Activated naive CD4-positive, alpha-beta T cell treated with anti-CD3 and anti-CD28 coated beads for 36 hours (primary cell): ENCODE measurements at regions not wholly inside any gene's neighbourhood (a gene's known extent, or its start where the extent isn't known, plus 50 kb on each side); places are given as distances from the start of the nearest gene placed in this dataset.
"Not testable (repeated sequence)": the region's sequence is repeated elsewhere in the genome, so short reads cannot be mapped to it uniquely, and the experiment has no call there.

Experiments
- CTCF ChIA-PET: fragments of 350-600 bp; sonication (Branson Sonifier 250); formaldehyde crosslinking; loops from one replicate; lab custom pipeline; 2021; ENCODE audit warnings: antibody characterized with exemption; lab: Charles Lee
- DNase-seq: peaks from one replicate; pipeline ENCODE4 v3.0.0-alpha.2; 2020
- H3K27ac Mint-ChIP-seq: one replicate; pipeline ENCODE4 v1.8.0; 2021; ENCODE audit warnings: mild to moderate bottlenecking, mixed read lengths
- H3K27me3 Mint-ChIP-seq: one replicate; pipeline ENCODE4 v1.8.0; 2021; ENCODE audit warnings: low read depth, mixed read lengths
- H3K36me3 Mint-ChIP-seq: one replicate; pipeline ENCODE4 v1.8.0; 2021; ENCODE audit warnings: low read depth, mixed read lengths
- H3K4me1 Mint-ChIP-seq: one replicate; pipeline ENCODE4 v1.8.0; 2021; ENCODE audit warnings: low read depth, mixed read lengths
- H3K4me3 Mint-ChIP-seq: one replicate; pipeline ENCODE4 v1.8.0; 2021; ENCODE audit warnings: mild to moderate bottlenecking, moderate library complexity, mixed read lengths
- H3K9me3 Mint-ChIP-seq: one replicate; pipeline ENCODE4 v1.8.0; 2021; ENCODE audit warnings: mixed read lengths
- intact Hi-C: fragments of 100-400 bp; cut with micrococcal nuclease; formaldehyde crosslinking; loops from one replicate; pipeline ENCODE4 v1.15.1; 2023

DNA sequence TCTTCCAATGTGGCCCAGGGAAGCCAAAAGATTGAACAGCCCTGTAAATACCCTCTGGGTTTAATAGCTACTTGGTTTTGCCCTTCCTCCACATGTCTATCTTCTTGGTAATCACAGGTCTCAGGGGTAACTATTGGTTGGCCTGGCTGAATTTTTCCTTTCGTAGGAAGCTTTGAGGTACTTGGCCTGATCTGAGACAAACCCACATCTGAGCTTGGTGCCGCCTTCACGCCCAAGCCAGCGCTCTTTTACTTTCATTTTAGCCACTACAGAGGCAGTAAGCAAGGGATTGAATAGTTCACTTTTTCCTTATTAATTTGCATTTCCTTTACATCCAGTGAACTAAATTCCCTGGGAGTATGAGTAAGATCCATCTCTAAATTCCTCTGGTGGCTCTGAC is 397.6 kb upstream of the USP9Y start:
- peak; percentile 5 for DNase-seq
- Mint-ChIP-seq H3K27ac (no peak overlapping the region), H3K36me3 (no peaks in the 10 kb centered on the region), H3K4me3 (no peak overlapping the region), H3K27me3 (no peaks in the 10 kb centered on the region), H3K4me1 (no peaks in the 10 kb centered on the region), H3K9me3 (peaks cover 2% of the 10 kb centered on the region)
- intact Hi-C loops: no loop called here
- CTCF ChIA-PET: interaction anchor here (0.7 kb wide), 1 partner anchor 16 kb away, joined by 3 read pairs; no protein-coding TSS in a partner anchor

- no peaks in the 10 kb centered on the region for H3K27me3 Mint-ChIP-seq
- H3K36me3 Mint-ChIP-seq: no peaks in the 10 kb centered on the region
- DNase-seq: no peak
- intact Hi-C loops: no loop called here
- CTCF ChIA-PET: no interaction called here
- H3K9me3 Mint-ChIP-seq: peaks cover 2% of the 10 kb centered on the region
- H3K27ac Mint-ChIP-seq: no peak overlapping the region
- no peak overlapping the region for H3K4me3 Mint-ChIP-seq
- no peaks in the 10 kb centered on the region for H3K4me1 Mint-ChIP-seq
Measured at GRCh38 chrY:12305456-12305855, 395.6 kb upstream of the USP9Y start.

GRCh38 chrY:12309212-12309611 is 391.8 kb upstream of the USP9Y start:
- intact Hi-C loops: no loop called here
- CTCF ChIA-PET: no interaction called here
- H3K4me3 Mint-ChIP-seq: no peak overlapping the region
- DNase-seq: peak; percentile 26
- H3K27ac Mint-ChIP-seq: no peak overlapping the region
- no peaks in the 10 kb centered on the region for H3K4me1 Mint-ChIP-seq
- peaks cover 2% of the 10 kb centered on the region for H3K9me3 Mint-ChIP-seq
- H3K36me3 Mint-ChIP-seq: no peaks in the 10 kb centered on the region
- peaks cover 3% of the 10 kb centered on the region for H3K27me3 Mint-ChIP-seq

GRCh38 chrY:12310832-12311231 is 390.2 kb upstream of the USP9Y start:
- CTCF ChIA-PET: no interaction called here
- H3K4me3 Mint-ChIP-seq: no peak overlapping the region
- intact Hi-C loops: loop anchor here (10.0 kb wide), 2 partner anchors 914 to 1034 kb away; no protein-coding TSS in a partner anchor
- no peaks in the 10 kb centered on the region for H3K36me3 Mint-ChIP-seq
- H3K4me1 Mint-ChIP-seq: no peaks in the 10 kb centered on the region
- DNase-seq: no peak
- peaks cover 2% of the 10 kb centered on the region for H3K9me3 Mint-ChIP-seq
- H3K27ac Mint-ChIP-seq: no peak overlapping the region
- H3K27me3 Mint-ChIP-seq: peaks cover 3% of the 10 kb centered on the region

- Mint-ChIP-seq H3K9me3 (no peaks in the 10 kb centered on the region), H3K4me1 (no peaks in the 10 kb centered on the region), H3K36me3 (no peaks in the 10 kb centered on the region), H3K27ac (no peak overlapping the region), H3K4me3 (no peak overlapping the region), H3K27me3 (no peaks in the 10 kb centered on the region)
- CTCF ChIA-PET: no interaction called here
- no peak for DNase-seq
- intact Hi-C loops: no loop called here
Measured at GRCh38 chrY:12327751-12328150, 373.3 kb upstream of the USP9Y start.

GRCh38 chrY:12331917-12332316 is 369.1 kb upstream of the USP9Y start:
- H3K36me3 Mint-ChIP-seq, CTCF ChIA-PET, H3K9me3 Mint-ChIP-seq, H3K27me3 Mint-ChIP-seq, H3K4me1 Mint-ChIP-seq, H3K27ac Mint-ChIP-seq, intact Hi-C loops, DNase-seq, H3K4me3 Mint-ChIP-seq: not testable (repeated sequence)

DNA sequence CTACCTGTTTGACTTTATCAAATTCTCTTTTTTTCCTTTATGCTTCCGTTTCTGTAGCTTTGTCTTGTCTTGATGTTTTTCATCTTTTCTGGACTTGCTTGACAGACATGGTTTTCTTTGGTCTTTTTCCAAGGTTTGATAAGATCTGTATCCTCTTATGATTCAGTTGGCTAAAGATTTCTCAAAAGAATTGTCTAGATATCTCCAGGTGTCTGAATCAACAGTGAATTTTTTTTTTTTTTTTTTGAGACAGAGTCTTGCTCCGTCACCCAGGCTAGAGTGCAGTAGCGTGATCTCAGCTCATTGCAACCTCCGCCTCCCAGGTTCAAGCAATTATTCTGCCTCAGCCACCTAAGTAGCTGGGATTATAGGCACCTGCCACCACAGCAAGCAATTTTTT is 357.8 kb upstream of the USP9Y start:
- Mint-ChIP-seq H3K9me3 (no peaks in the 10 kb centered on the region), H3K27me3 (no peaks in the 10 kb centered on the region), H3K27ac (no peak overlapping the region), H3K4me1 (no peaks in the 10 kb centered on the region), H3K4me3 (no peak overlapping the region), H3K36me3 (no peaks in the 10 kb centered on the region)
- CTCF ChIA-PET: no interaction called here
- no peak for DNase-seq
- intact Hi-C loops: no loop called here

DNA sequence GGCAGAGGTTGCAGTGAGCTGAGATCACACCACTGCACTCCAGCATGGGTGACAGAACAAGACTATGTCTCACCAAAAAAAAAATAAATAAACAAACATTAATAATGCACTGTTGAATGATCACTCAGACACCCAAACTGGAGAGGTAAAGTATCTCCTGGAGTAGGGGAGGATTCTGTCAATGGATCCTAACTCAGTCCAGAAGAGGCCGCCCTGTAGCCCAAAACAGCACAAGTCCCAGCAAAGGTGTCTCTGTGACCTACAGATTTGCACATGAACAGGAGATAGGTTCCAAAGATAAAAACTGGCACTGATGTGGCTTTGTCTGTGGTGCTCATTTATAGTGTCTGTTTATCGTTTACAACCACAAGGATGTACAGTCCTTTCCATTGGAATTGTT is 352.9 kb upstream of the USP9Y start:
- Mint-ChIP-seq H3K36me3 (no peaks in the 10 kb centered on the region), H3K27ac (no peak overlapping the region), H3K27me3 (no peaks in the 10 kb centered on the region), H3K4me1 (no peaks in the 10 kb centered on the region), H3K9me3 (peaks cover 3% of the 10 kb centered on the region), H3K4me3 (no peak overlapping the region)
- intact Hi-C loops: no loop called here
- CTCF ChIA-PET: no interaction called here
- DNase-seq: no peak

GRCh38 chrY:12357204-12357603 is 343.8 kb upstream of the USP9Y start:
- DNase-seq: no peak
- Mint-ChIP-seq H3K36me3 (no peaks in the 10 kb centered on the region), H3K4me1 (no peaks in the 10 kb centered on the region), H3K27me3 (no peaks in the 10 kb centered on the region), H3K27ac (no peak overlapping the region), H3K4me3 (no peak overlapping the region), H3K9me3 (no peaks in the 10 kb centered on the region)
- CTCF ChIA-PET: no interaction called here
- intact Hi-C loops: no loop called here

- DNase-seq: no peak
- H3K4me3 Mint-ChIP-seq: no peak overlapping the region
- intact Hi-C loops: no loop called here
Measured at GRCh38 chrY:12357655-12358054, 343.4 kb upstream of the USP9Y start.

GRCh38 chrY:12358337-12358736 is 342.7 kb upstream of the USP9Y start:
- CTCF ChIA-PET: no interaction called here
- no peak for DNase-seq
- Mint-ChIP-seq H3K4me1 (no peaks in the 10 kb centered on the region), H3K27me3 (no peaks in the 10 kb centered on the region), H3K9me3 (no peaks in the 10 kb centered on the region), H3K27ac (no peak overlapping the region), H3K4me3 (no peak overlapping the region), H3K36me3 (no peaks in the 10 kb centered on the region)
- intact Hi-C loops: no loop called here

More at GRCh38 chrY:12357655-12358054, 343.4 kb upstream of the USP9Y start:
- Mint-ChIP-seq H3K4me1 (no peaks in the 10 kb centered on the region), H3K36me3 (no peaks in the 10 kb centered on the region), H3K27ac (no peak overlapping the region), H3K27me3 (no peaks in the 10 kb centered on the region), H3K9me3 (no peaks in the 10 kb centered on the region)
- CTCF ChIA-PET: no interaction called here

DNA sequence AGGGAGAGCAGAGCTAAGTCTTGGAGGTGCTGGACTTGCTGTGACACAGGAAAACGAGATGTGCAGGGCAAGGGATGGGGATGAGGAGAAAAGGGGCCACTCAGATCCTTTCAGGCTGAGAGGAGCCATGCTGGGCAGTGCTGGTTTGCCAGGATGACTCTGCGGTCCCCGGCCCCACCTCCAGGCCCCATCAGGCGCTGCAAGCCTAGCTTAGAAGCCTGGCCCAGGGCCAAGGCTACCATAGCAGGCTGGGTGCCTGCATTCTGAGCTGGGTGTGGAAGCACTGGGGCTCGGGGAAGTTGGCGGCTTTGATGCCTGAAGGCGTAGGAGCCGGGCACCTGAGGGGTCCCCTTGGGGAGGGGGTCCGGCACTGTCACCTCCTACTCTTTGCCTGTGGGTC is 341.2 kb upstream of the USP9Y start:
- Mint-ChIP-seq H3K4me1 (no peaks in the 10 kb centered on the region), H3K36me3 (no peaks in the 10 kb centered on the region), H3K9me3 (no peaks in the 10 kb centered on the region), H3K27me3 (no peaks in the 10 kb centered on the region), H3K4me3 (no peak overlapping the region), H3K27ac (no peak overlapping the region)
- no peak for DNase-seq
- intact Hi-C loops: no loop called here
- CTCF ChIA-PET: no interaction called here

- CTCF ChIA-PET: no interaction called here
- no peaks in the 10 kb centered on the region for H3K4me1 Mint-ChIP-seq
- H3K36me3 Mint-ChIP-seq: no peaks in the 10 kb centered on the region
- no peaks in the 10 kb centered on the region for H3K9me3 Mint-ChIP-seq
- H3K4me3 Mint-ChIP-seq: no peak overlapping the region
- DNase-seq: no peak
- no peak overlapping the region for H3K27ac Mint-ChIP-seq
- intact Hi-C loops: no loop called here
- H3K27me3 Mint-ChIP-seq: no peaks in the 10 kb centered on the region
Measured at GRCh38 chrY:12360496-12360895, 340.5 kb upstream of the USP9Y start.
